Loucy (cell line): ENCODE measurements at regions not wholly inside any gene's neighbourhood (a gene's known extent, or its start where the extent isn't known, plus 50 kb on each side); places are given as distances from the start of the nearest gene placed in this dataset.

Experiments
- EZH2phosphoT487 ChIP-seq: fragments of 200-600 bp; IDR thresholded peaks from 2 replicates; pipeline ENCODE4 v1.6.1; 2018; ENCODE audit warnings: antibody characterized with exemption, mild to moderate bottlenecking, moderate library complexity, borderline replicate concordance
- TF ChIP-seq, protein P1 (sequence below): fragments of 200-600 bp; sonication (generic); conservative IDR thresholded peaks from 2 replicates; pipeline ENCODE4 v1.5.1; 2014; ENCODE audit warnings: mild to moderate bottlenecking, antibody characterized with exemption, low read length

- TF ChIP-seq, protein P1, sequence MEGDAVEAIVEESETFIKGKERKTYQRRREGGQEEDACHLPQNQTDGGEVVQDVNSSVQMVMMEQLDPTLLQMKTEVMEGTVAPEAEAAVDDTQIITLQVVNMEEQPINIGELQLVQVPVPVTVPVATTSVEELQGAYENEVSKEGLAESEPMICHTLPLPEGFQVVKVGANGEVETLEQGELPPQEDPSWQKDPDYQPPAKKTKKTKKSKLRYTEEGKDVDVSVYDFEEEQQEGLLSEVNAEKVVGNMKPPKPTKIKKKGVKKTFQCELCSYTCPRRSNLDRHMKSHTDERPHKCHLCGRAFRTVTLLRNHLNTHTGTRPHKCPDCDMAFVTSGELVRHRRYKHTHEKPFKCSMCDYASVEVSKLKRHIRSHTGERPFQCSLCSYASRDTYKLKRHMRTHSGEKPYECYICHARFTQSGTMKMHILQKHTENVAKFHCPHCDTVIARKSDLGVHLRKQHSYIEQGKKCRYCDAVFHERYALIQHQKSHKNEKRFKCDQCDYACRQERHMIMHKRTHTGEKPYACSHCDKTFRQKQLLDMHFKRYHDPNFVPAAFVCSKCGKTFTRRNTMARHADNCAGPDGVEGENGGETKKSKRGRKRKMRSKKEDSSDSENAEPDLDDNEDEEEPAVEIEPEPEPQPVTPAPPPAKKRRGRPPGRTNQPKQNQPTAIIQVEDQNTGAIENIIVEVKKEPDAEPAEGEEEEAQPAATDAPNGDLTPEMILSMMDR = no peak
- TF ChIP-seq EZH2phosphoT487 = no peak
These were observed 124.6 kb upstream of the NGF start for GRCh38 chr1:115462566-115463076.
